ENCODE measurements at regions not wholly inside any gene's neighbourhood (a gene's known extent, or its start where the extent isn't known, plus 50 kb on each side); places are given as distances from the start of the nearest gene placed in this dataset.

DNA sequence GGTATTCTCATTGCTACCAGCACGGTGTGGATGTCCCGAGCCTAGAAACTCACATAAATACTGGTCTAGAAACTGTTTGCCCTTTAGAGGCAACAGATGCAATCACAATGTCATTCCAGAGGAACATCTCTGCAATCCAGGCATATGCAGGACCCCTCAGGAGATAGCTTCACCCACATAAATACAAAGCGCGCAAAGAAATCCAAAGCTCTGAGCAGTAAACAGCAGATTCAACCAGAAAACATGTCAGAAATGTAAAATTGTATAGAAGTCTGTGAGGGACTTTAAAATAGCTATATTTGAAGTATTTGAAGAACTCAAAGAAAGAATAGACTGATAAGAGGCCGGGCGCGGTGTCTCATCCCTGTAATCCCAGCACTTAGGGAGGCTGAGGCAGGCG is 291.7 kb downstream of the FAM43A start:
- Mint-ChIP-seq H3K27ac (no peak overlapping the region), H3K9me3 (peaks cover 4 to 5% of the 10 kb centered on the region in 2 experiments; a peak in 3 of 5 replicates), H3K4me3 (no peak overlapping the region), H3K36me3 (ENCODE audit: insufficient read depth in 1 of 3, low read depth in 3 of 3) (no peaks in the 10 kb centered on the region), H3K27me3 (ENCODE audit: low read depth) (peaks cover 8% of the 10 kb centered on the region), H3K4me1 (no peaks in the 10 kb centered on the region)
- H3K79me2 ChIP-seq (ENCODE audit: insufficient read depth, low read length) = no peaks in the 10 kb centered on the region
- DNase-seq = no peak
- H3K9ac ChIP-seq (ENCODE audit: extremely low read depth, insufficient read length, low read length) = no peak overlapping the region
- H3K27me3 ChIP-seq (ENCODE audit: insufficient read depth, low read length) = no peaks in the 10 kb centered on the region
- no peaks in the 10 kb centered on the region for H4K20me1 ChIP-seq (ENCODE audit: control insufficient read depth, insufficient read depth, insufficient read length)
- no peaks in the 10 kb centered on the region for H3K79me1 ChIP-seq (ENCODE audit: insufficient read depth, low read depth, low read length, poor library complexity, severe bottlenecking)
- TF ChIP-seq, protein P1, sequence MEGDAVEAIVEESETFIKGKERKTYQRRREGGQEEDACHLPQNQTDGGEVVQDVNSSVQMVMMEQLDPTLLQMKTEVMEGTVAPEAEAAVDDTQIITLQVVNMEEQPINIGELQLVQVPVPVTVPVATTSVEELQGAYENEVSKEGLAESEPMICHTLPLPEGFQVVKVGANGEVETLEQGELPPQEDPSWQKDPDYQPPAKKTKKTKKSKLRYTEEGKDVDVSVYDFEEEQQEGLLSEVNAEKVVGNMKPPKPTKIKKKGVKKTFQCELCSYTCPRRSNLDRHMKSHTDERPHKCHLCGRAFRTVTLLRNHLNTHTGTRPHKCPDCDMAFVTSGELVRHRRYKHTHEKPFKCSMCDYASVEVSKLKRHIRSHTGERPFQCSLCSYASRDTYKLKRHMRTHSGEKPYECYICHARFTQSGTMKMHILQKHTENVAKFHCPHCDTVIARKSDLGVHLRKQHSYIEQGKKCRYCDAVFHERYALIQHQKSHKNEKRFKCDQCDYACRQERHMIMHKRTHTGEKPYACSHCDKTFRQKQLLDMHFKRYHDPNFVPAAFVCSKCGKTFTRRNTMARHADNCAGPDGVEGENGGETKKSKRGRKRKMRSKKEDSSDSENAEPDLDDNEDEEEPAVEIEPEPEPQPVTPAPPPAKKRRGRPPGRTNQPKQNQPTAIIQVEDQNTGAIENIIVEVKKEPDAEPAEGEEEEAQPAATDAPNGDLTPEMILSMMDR (conservative IDR thresholded peaks at IDR 0.05) = no peak
- no peaks in the 10 kb centered on the region for H3K4me1 ChIP-seq (ENCODE audit: insufficient read depth, low read length)
- H4K8ac ChIP-seq (replicated peaks; ENCODE audit: insufficient read length, low read depth, low read length) = no peak overlapping the region
- H2AFZ ChIP-seq (ENCODE audit: low read length) = no peak overlapping the region
- H3K14ac ChIP-seq (ENCODE audit: insufficient read depth, low read length) = no peak overlapping the region
- no peak overlapping the region for H3K27ac ChIP-seq (ENCODE audit: insufficient read length, low read depth, low read length)
- no peak overlapping the region for H2BK15ac ChIP-seq (ENCODE audit: low read depth, low read length)
- no peak overlapping the region for H2BK12ac ChIP-seq (ENCODE audit: insufficient read length, low read depth, low read length)
- H4K91ac ChIP-seq (ENCODE audit: insufficient read length, low read depth, low read length) = no peak overlapping the region
- H3K18ac ChIP-seq (ENCODE audit: insufficient read length, low read depth, low read length) = no peak overlapping the region
- H3T11ph ChIP-seq (ENCODE audit: low read length) = no peak overlapping the region
- WGBS (ENCODE audit: extremely low coverage, insufficient read length, low lambda C conversion rate) = no CpG with 5 or more reads among the region's 8 CpGs
- no peaks in the 10 kb centered on the region for H3K9me3 ChIP-seq (ENCODE audit: control insufficient read depth, low read depth, low read length)
- H2BK120ac ChIP-seq (ENCODE audit: low read depth, low read length, poor library complexity, severe bottlenecking) = no peak overlapping the region
- H2BK20ac ChIP-seq (ENCODE audit: low read depth, low read length, poor library complexity, severe bottlenecking) = no peak overlapping the region
- H3K23ac ChIP-seq (ENCODE audit: insufficient read length, low read depth, low read length) = no peak overlapping the region
- H4K5ac ChIP-seq (ENCODE audit: insufficient read length, low read depth, low read length) = no peak overlapping the region
- no peak overlapping the region for H2BK5ac ChIP-seq (ENCODE audit: insufficient read length, low read length)
- H3K4me2 ChIP-seq (ENCODE audit: insufficient read depth, insufficient read length, low read length) = no peak overlapping the region
- H3K4ac ChIP-seq (ENCODE audit: low read depth, low read length) = no peak overlapping the region
- no peak overlapping the region for H3K56ac ChIP-seq (ENCODE audit: insufficient read length, low read depth, low read length)
- H2AK5ac ChIP-seq (ENCODE audit: insufficient read length, low read length) = no peak overlapping the region
- no peaks in the 10 kb centered on the region for H3K23me2 ChIP-seq (ENCODE audit: insufficient read length, low read depth, low read length, poor library complexity, severe bottlenecking)
